K562 (cell line): ENCODE measurements at regions not wholly inside any gene's neighbourhood (a gene's known extent, or its start where the extent isn't known, plus 50 kb on each side); places are given as distances from the start of the nearest gene placed in this dataset.
A peak's percentile ranks its signal among the peaks of the same experiment; 100 is the strongest.

ENCODE experiments used
- ATF7 ChIP-seq: fragments of 450-650 bp; IDR thresholded peaks from 2 replicates; pipeline ENCODE4 v1.7.1; 2014; ENCODE audit warnings: mild to moderate bottlenecking, moderate library complexity
- EP300 ChIP-seq: IDR thresholded peaks from 2 replicates; pipeline ENCODE4 v1.6.1; 2012; ENCODE audit warnings: low read length, improper control_type of control experiment
- ESRRA ChIP-seq: fragments of 450-650 bp; IDR thresholded peaks from 2 replicates; pipeline ENCODE4 v1.6.1; 2014; ENCODE audit warnings: low read depth, mild to moderate bottlenecking, moderate library complexity, borderline replicate concordance
- FOXA3 ChIP-seq, 2 experiments: fragments of 450-650 bp in 1 of 2; sonication (generic) in 1 of 2; formaldehyde crosslinking; IDR thresholded peaks in 1 of 2; conservative IDR thresholded peaks in 1 of 2; 2 replicates each; pipeline versions ENCODE4 v1.4.0 to v1.8.0; 2020 to 2022; ENCODE audit warnings: mild to moderate bottlenecking in 2 of 2, missing genetic modification reagents in 1 of 2
- MAZ ChIP-seq, 2 experiments: fragments of 450-650 bp in 1 of 2; sonication (generic) in 1 of 2; formaldehyde crosslinking; IDR thresholded peaks in 1 of 2; conservative IDR thresholded peaks in 1 of 2; 2 replicates each; pipeline versions ENCODE4 v1.4.0 to v1.5.0; 2020; ENCODE audit warnings: mild to moderate bottlenecking in 1 of 2, missing genetic modification reagents in 1 of 2
- NCOA1 ChIP-seq: fragments of 450-650 bp; IDR thresholded peaks from 2 replicates; pipeline ENCODE4 v1.6.1; 2016; ENCODE audit warnings: low read depth
- ZBTB7A ChIP-seq: IDR thresholded peaks from 2 replicates; pipeline ENCODE4 v1.6.1; 2011; ENCODE audit warnings: low read depth, mild to moderate bottlenecking, low read length, moderate library complexity, borderline replicate concordance; ENCODE audit not compliant: control insufficient read depth
- ZNF695 ChIP-seq: fragments of 450-650 bp; formaldehyde crosslinking; IDR thresholded peaks from 2 replicates; pipeline ENCODE4 v1.4.0; 2020; ENCODE audit warnings: mild to moderate bottlenecking, moderate library complexity
- ZNF764 ChIP-seq: fragments of 250-450 bp; sonication (Bioruptor Pico); IDR thresholded peaks from 2 replicates; pipeline ENCODE4 v1.4.0; 2020; ENCODE audit warnings: low read depth, mild to moderate bottlenecking, moderate library complexity
- TF ChIP-seq, protein P1 (sequence below): fragments of 450-650 bp; formaldehyde crosslinking; IDR thresholded peaks from 2 replicates; pipeline ENCODE4 v1.4.0; 2022; ENCODE audit warnings: missing genetic modification characterization
- TF ChIP-seq, protein P2 (sequence below), 3 experiments: IDR thresholded peaks in 2 of 3; conservative IDR thresholded peaks in 1 of 3; 2 replicates each; pipeline ENCODE4 v1.5.1; 2011 to 2012; ENCODE audit warnings: low read length in 3 of 3, mild to moderate bottlenecking in 3 of 3, control low read depth in 2 of 3, improper control_type of control experiment in 1 of 3, inconsistent platforms in 1 of 3, low read depth in 1 of 3, mixed read lengths in 1 of 3, moderate library complexity in 1 of 3; ENCODE audit not compliant: insufficient read depth in 2 of 3
- TF ChIP-seq, protein P3 (sequence below): sonication (generic); formaldehyde crosslinking; IDR thresholded peaks from 2 replicates; pipeline ENCODE4 v1.8.1; 2023; ENCODE audit warnings: mild to moderate bottlenecking, missing genetic modification reagents
- TF ChIP-seq, protein P4 (sequence below), 2 experiments: fragments of 450-650 bp; conservative IDR thresholded peaks; 2 replicates each; pipeline ENCODE4 v1.6.1; 2017; ENCODE audit warnings: mild to moderate bottlenecking in 2 of 2, moderate library complexity in 2 of 2
- TF ChIP-seq, protein P5 (sequence below): fragments of 250-450 bp; sonication (Bioruptor Pico); IDR thresholded peaks from 2 replicates; pipeline ENCODE4 v1.5.0; 2021; ENCODE audit warnings: mild to moderate bottlenecking, borderline replicate concordance

DNA sequence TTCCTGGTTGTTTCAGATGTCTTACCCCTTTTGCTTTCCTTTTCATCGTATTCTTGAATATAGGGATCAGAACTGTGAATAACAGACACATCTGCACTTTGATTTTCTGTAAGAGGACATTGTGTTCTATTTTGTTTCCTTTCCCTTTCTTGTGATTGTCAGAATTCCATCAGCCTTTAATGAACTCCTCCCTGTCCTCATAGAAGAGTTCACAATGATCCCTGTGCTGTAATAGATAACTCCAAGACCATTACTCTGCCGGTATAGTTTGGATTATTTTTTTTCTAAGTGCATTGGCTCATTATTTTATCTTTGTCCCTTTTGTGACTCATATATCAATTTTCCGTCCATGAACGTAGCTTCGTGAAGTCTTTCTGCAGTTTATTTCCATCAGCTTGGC, 59.7 kb upstream of the PRDM8 start (continued):
- TF ChIP-seq, protein P1, sequence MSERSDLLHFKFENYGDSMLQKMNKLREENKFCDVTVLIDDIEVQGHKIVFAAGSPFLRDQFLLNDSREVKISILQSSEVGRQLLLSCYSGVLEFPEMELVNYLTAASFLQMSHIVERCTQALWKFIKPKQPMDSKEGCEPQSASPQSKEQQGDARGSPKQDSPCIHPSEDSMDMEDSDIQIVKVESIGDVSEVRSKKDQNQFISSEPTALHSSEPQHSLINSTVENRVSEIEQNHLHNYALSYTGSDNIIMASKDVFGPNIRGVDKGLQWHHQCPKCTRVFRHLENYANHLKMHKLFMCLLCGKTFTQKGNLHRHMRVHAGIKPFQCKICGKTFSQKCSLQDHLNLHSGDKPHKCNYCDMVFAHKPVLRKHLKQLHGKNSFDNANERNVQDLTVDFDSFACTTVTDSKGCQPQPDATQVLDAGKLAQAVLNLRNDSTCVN (CRISPR knock-in tag), result no peak
- TF ChIP-seq FOXA3 (CRISPR knock-in tag; conservative IDR thresholded peaks at IDR 0.05 in 1 of 2, IDR thresholded peaks at IDR 0.05 in 1 of 2), result no peak
- TF ChIP-seq NCOA1, result peak; percentile 44; the same call in 1 of the 2 replicates
- TF ChIP-seq, protein P2, sequence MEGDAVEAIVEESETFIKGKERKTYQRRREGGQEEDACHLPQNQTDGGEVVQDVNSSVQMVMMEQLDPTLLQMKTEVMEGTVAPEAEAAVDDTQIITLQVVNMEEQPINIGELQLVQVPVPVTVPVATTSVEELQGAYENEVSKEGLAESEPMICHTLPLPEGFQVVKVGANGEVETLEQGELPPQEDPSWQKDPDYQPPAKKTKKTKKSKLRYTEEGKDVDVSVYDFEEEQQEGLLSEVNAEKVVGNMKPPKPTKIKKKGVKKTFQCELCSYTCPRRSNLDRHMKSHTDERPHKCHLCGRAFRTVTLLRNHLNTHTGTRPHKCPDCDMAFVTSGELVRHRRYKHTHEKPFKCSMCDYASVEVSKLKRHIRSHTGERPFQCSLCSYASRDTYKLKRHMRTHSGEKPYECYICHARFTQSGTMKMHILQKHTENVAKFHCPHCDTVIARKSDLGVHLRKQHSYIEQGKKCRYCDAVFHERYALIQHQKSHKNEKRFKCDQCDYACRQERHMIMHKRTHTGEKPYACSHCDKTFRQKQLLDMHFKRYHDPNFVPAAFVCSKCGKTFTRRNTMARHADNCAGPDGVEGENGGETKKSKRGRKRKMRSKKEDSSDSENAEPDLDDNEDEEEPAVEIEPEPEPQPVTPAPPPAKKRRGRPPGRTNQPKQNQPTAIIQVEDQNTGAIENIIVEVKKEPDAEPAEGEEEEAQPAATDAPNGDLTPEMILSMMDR (IDR thresholded peaks at IDR 0.05 in 2 of 3, conservative IDR thresholded peaks at IDR 0.05 in 1 of 3; ENCODE audit: insufficient read depth in 2 of 3, low read depth in 1 of 3, low read length in 3 of 3), result no peak
- 0 out of 2 replicates have a peak, but pooled peaks have one; percentile 5 for TF ChIP-seq EP300
- TF ChIP-seq, protein P3, sequence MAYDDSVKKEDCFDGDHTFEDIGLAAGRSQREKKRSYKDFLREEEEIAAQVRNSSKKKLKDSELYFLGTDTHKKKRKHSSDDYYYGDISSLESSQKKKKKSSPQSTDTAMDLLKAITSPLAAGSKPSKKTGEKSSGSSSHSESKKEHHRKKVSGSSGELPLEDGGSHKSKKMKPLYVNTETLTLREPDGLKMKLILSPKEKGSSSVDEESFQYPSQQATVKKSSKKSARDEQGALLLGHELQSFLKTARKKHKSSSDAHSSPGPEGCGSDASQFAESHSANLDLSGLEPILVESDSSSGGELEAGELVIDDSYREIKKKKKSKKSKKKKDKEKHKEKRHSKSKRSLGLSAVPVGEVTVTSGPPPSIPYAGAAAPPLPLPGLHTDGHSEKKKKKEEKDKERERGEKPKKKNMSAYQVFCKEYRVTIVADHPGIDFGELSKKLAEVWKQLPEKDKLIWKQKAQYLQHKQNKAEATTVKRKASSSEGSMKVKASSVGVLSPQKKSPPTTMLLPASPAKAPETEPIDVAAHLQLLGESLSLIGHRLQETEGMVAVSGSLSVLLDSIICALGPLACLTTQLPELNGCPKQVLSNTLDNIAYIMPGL (CRISPR knock-in tag), result no peak
- TF ChIP-seq ATF7, result 0 out of 2 replicates have a peak, but pooled peaks have one; percentile 19
- no peak for TF ChIP-seq ESRRA
- TF ChIP-seq, protein P4, sequence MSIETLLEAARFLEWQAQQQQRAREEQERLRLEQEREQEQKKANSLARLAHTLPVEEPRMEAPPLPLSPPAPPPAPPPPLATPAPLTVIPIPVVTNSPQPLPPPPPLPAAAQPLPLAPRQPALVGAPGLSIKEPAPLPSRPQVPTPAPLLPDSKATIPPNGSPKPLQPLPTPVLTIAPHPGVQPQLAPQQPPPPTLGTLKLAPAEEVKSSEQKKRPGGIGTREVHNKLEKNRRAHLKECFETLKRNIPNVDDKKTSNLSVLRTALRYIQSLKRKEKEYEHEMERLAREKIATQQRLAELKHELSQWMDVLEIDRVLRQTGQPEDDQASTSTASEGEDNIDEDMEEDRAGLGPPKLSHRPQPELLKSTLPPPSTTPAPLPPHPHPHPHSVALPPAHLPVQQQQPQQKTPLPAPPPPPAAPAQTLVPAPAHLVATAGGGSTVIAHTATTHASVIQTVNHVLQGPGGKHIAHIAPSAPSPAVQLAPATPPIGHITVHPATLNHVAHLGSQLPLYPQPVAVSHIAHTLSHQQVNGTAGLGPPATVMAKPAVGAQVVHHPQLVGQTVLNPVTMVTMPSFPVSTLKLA (conservative IDR thresholded peaks at IDR 0.05), result no peak
- TF ChIP-seq ZNF695, result no peak
- TF ChIP-seq MAZ (CRISPR knock-in tag; conservative IDR thresholded peaks at IDR 0.05 in 1 of 2, IDR thresholded peaks at IDR 0.05 in 1 of 2), result peak in 1 of 2 experiments; percentile 16; a peak in 1 of 4 replicates
- TF ChIP-seq, protein P5, sequence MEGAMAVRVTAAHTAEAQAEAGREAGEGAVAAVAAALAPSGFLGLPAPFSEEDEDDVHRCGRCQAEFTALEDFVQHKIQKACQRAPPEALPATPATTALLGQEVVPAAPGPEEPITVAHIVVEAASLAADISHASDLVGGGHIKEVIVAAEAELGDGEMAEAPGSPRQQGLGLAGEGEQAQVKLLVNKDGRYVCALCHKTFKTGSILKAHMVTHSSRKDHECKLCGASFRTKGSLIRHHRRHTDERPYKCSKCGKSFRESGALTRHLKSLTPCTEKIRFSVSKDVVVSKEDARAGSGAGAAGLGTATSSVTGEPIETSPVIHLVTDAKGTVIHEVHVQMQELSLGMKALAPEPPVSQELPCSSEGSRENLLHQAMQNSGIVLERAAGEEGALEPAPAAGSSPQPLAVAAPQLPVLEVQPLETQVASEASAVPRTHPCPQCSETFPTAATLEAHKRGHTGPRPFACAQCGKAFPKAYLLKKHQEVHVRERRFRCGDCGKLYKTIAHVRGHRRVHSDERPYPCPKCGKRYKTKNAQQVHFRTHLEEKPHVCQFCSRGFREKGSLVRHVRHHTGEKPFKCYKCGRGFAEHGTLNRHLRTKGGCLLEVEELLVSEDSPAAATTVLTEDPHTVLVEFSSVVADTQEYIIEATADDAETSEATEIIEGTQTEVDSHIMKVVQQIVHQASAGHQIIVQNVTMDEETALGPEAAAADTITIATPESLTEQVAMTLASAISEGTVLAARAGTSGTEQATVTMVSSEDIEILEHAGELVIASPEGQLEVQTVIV (CRISPR knock-in tag), result no peak
- TF ChIP-seq ZBTB7A, result no peak
- no peak for TF ChIP-seq ZNF764 (CRISPR knock-in tag)
